Transverse colon (tissue), 4 donors: ENCODE measurements at regions not wholly inside any gene's neighbourhood (a gene's known extent, or its start where the extent isn't known, plus 50 kb on each side); places are given as distances from the start of the nearest gene placed in this dataset.

Experiments
- DNase-seq: peaks from one replicate; pipeline ENCODE4 v3.0.0-alpha.2; 2019
- H3K27ac ChIP-seq, 4 donors: fragments of 200-600 bp; sonication (generic); 2 replicates each; pipeline ENCODE4 v1.5.1; 2016 to 2018; ENCODE audit warnings: inconsistent platforms in 4 of 4
- H3K27me3 ChIP-seq: fragments of 200-600 bp; sonication (generic); 2 replicates; pipeline ENCODE4 v1.5.1; 2017; ENCODE audit warnings: inconsistent platforms
- H3K36me3 ChIP-seq, 4 donors: fragments of 200-600 bp; sonication (generic); 2 replicates each; pipeline ENCODE4 v1.5.1; 2017 to 2019; ENCODE audit warnings: inconsistent platforms in 4 of 4
- H3K4me1 ChIP-seq, 4 donors: fragments of 200-600 bp; sonication (generic); 2 replicates each; pipeline ENCODE4 v1.5.1; 2017 to 2020; ENCODE audit warnings: inconsistent platforms in 4 of 4
- H3K4me3 ChIP-seq, 4 donors: fragments of 200-600 bp; sonication (generic); 1 replicate in 1 of 4; 2 replicates in 3 of 4; pipeline versions ENCODE4 v1.5.1 to v1.6.1; 2017 to 2019; ENCODE audit warnings: inconsistent platforms in 4 of 4
- H3K9me3 ChIP-seq, 2 donors: fragments of 200-600 bp; sonication (generic); 2 replicates each; pipeline ENCODE4 v1.5.1; 2017 to 2019; ENCODE audit warnings: inconsistent platforms in 2 of 2
- EP300 ChIP-seq: sonication (generic); formaldehyde crosslinking; IDR thresholded peaks from one replicate; pipeline ENCODE4 v1.6.1; 2017; ENCODE audit warnings: antibody characterized with exemption, low read depth
- POLR2A ChIP-seq: fragments of 450-650 bp; IDR thresholded peaks from one replicate; pipeline ENCODE4 v1.6.1; 2016; ENCODE audit warnings: antibody characterized with exemption, mild to moderate bottlenecking, moderate library complexity
- POLR2AphosphoS5 ChIP-seq, 3 donors: sonication (generic); formaldehyde crosslinking; IDR thresholded peaks; one replicate each; pipeline ENCODE4 v1.6.1; 2016; ENCODE audit warnings: antibody characterized with exemption in 3 of 3
- WGBS, 2 donors: methylation state at CpG; one replicate each; pipeline ENCODE4 v1.1.5; 2018; ENCODE audit warnings: low coverage in 1 of 2; 5-methylcytosine and 5-hydroxymethylcytosine counted together
- in situ Hi-C, 4 donors: fragments of 200-750 bp; cut with MboI; loops; one replicate each; pipeline versions ENCODE4 v1.15.0 to v1.15.1; 2017; ENCODE audit warnings: low sequenced_read_pairs in 3 of 4, low pct_ligation_motif_present in 1 of 4, low pct_unique_long_range_greater_than_20kb in 1 of 4
- intact Hi-C: fragments of 100-400 bp; cut with DNase I; formaldehyde crosslinking; loops from one replicate; pipeline ENCODE4 v1.15.1; 2023; ENCODE audit warnings: low total_unique reads
- TF ChIP-seq, protein P1 (sequence below), 5 experiments: fragments of 200-600 bp in 3 of 5; fragments of 450-650 bp in 2 of 5; sonication (generic) in 3 of 5; IDR thresholded peaks; 1 replicate in 2 of 5; 2 replicates in 3 of 5; pipeline ENCODE4 v1.5.1; 2016 to 2017; ENCODE audit warnings: antibody characterized with exemption in 5 of 5, inconsistent platforms in 3 of 5, mild to moderate bottlenecking in 2 of 5, moderate library complexity in 1 of 5

DNA sequence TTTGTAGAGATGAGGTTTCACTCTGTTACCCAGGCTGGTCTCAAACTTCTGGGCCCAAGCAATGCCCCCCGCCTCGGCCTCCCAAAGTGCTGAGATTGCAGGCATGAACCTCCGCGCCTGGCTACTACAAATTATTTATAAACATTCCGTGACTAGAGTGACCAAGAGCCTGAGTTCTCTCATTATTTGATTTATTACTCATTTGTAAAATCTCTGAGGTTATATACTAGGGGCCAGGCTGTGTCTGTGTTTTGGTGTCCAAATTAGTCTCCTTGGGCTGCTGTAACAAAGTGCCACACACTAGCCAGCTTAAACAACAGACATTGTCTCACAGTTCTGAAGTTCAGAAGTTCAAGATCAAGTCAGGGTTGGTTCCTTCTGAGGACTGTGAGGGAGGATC lies 70.8 kb upstream of the ELAC2 start:
- Histone ChIP-seq H3K27me3 (no peaks in the 10 kb centered on the region), H3K27ac (no peak overlapping the region), H3K4me3 (no peak overlapping the region), H3K4me1 (no peaks in the 10 kb centered on the region), H3K36me3 (no peaks in the 10 kb centered on the region), H3K9me3 (no peaks in the 10 kb centered on the region)
- intact Hi-C loops: no loop called here
- WGBS, 2 donors: 53 to 66% methylated on average over 4 to 5 of the region's 5 CpGs
- in situ Hi-C loops: no loop called here
- TF ChIP-seq POLR2A (no peak), EP300 (no peak), POLR2AphosphoS5 (IDR thresholded peaks at IDR 0.05) (no peak)
- TF ChIP-seq, protein P1, sequence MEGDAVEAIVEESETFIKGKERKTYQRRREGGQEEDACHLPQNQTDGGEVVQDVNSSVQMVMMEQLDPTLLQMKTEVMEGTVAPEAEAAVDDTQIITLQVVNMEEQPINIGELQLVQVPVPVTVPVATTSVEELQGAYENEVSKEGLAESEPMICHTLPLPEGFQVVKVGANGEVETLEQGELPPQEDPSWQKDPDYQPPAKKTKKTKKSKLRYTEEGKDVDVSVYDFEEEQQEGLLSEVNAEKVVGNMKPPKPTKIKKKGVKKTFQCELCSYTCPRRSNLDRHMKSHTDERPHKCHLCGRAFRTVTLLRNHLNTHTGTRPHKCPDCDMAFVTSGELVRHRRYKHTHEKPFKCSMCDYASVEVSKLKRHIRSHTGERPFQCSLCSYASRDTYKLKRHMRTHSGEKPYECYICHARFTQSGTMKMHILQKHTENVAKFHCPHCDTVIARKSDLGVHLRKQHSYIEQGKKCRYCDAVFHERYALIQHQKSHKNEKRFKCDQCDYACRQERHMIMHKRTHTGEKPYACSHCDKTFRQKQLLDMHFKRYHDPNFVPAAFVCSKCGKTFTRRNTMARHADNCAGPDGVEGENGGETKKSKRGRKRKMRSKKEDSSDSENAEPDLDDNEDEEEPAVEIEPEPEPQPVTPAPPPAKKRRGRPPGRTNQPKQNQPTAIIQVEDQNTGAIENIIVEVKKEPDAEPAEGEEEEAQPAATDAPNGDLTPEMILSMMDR (IDR thresholded peaks at IDR 0.05): no peak
- DNase-seq: no peak

GRCh38 chr17:13087802-13088201 lies 70.0 kb upstream of the ELAC2 start:
- Histone ChIP-seq H3K36me3 (no peaks in the 10 kb centered on the region), H3K9me3 (no peaks in the 10 kb centered on the region), H3K4me3 (no peak overlapping the region), H3K27me3 (no peaks in the 10 kb centered on the region), H3K4me1 (no peaks in the 10 kb centered on the region), H3K27ac (no peak overlapping the region)
- TF ChIP-seq POLR2A (no peak), POLR2AphosphoS5 (IDR thresholded peaks at IDR 0.05) (no peak), EP300 (no peak)
- TF ChIP-seq, protein P1 (IDR thresholded peaks at IDR 0.05): no peak
- in situ Hi-C loops (no loop called here), intact Hi-C loops (no loop called here)
- DNase-seq: no peak
- 69 to 82% methylated on average over 2 to 3 of the region's 3 CpGs for WGBS, 2 donors

GRCh38 chr17:13086142-13086769 lies 68.4 kb upstream of the ELAC2 start:
- no peaks in the 10 kb centered on the region for H3K9me3 ChIP-seq
- 56 to 58% methylated on average over 2 to 11 of the region's 11 CpGs for WGBS, 2 donors
- no peak for DNase-seq
- H3K27me3 ChIP-seq: no peaks in the 10 kb centered on the region
- no peaks in the 10 kb centered on the region for H3K4me1 ChIP-seq
- no peak for TF ChIP-seq EP300
- TF ChIP-seq, protein P1 (IDR thresholded peaks at IDR 0.05): no peak
- TF ChIP-seq POLR2A: no peak
- no peak for TF ChIP-seq POLR2AphosphoS5 (IDR thresholded peaks at IDR 0.05)
- H3K36me3 ChIP-seq: no peaks in the 10 kb centered on the region
- in situ Hi-C loops: no loop called here
- intact Hi-C loops: no loop called here
- no peak overlapping the region for H3K4me3 ChIP-seq
- no peak overlapping the region for H3K27ac ChIP-seq

GRCh38 chr17:13085578-13085977 lies 67.8 kb upstream of the ELAC2 start:
- intact Hi-C loops (no loop called here), in situ Hi-C loops (no loop called here)
- no peaks in the 10 kb centered on the region for H3K9me3 ChIP-seq
- TF ChIP-seq EP300 (no peak), POLR2AphosphoS5 (IDR thresholded peaks at IDR 0.05) (no peak), POLR2A (no peak)
- TF ChIP-seq, protein P1 (IDR thresholded peaks at IDR 0.05): no peak
- no peak overlapping the region for H3K4me3 ChIP-seq
- WGBS, 2 donors: 57% methylated on average over 2 of the region's 2 CpGs
- no peaks in the 10 kb centered on the region for H3K27me3 ChIP-seq
- no peaks in the 10 kb centered on the region for H3K36me3 ChIP-seq
- DNase-seq: no peak
- H3K27ac ChIP-seq: no peak overlapping the region
- H3K4me1 ChIP-seq: no peaks in the 10 kb centered on the region
